Kidney (tissue), 13 donors: ENCODE measurements at regions not wholly inside any gene's neighbourhood (a gene's known extent, or its start where the extent isn't known, plus 50 kb on each side); places are given as distances from the start of the nearest gene placed in this dataset.

ENCODE experiments used
- DNase-seq, 5 donors: peaks; one replicate each; pipeline ENCODE4 v3.0.0-alpha.2; 2013 to 2020
- FAIRE-seq: peaks from 2 replicates; lab custom pipeline; 2012; peaks lifted over from hg19 to GRCh38; lab: Jason Lieb, UNC
- H3K27ac ChIP-seq, 2 donors: one replicate each; pipeline ENCODE4 v1.7.0; 2013; ENCODE audit warnings: low read depth in 2 of 2, low read length in 2 of 2, inconsistent platforms in 1 of 2
- H3K27me3 ChIP-seq: one replicate; pipeline ENCODE4 v1.7.1; 2013; ENCODE audit warnings: low read length, inconsistent platforms; ENCODE audit not compliant: control insufficient read depth, insufficient read depth
- H3K36me3 ChIP-seq, 3 donors: one replicate each; pipeline versions ENCODE4 v1.7.0 to v1.7.1; 2013; ENCODE audit warnings: low read length in 3 of 3, control low read depth in 1 of 3, inconsistent platforms in 1 of 3; ENCODE audit not compliant: insufficient read depth in 3 of 3, control insufficient read depth in 2 of 3
- H3K4me1 ChIP-seq, 3 donors: one replicate each; pipeline versions ENCODE4 v1.7.0 to v1.7.1; 2013; ENCODE audit warnings: low read length in 3 of 3, inconsistent platforms in 1 of 3, low read depth in 1 of 3; ENCODE audit not compliant: control insufficient read depth in 2 of 3, insufficient read depth in 2 of 3
- H3K4me3 ChIP-seq, 3 donors: one replicate each; pipeline versions ENCODE4 v1.7.0 to v1.8.1; 2013; ENCODE audit warnings: low read length in 3 of 3, control low read depth in 1 of 3, inconsistent platforms in 1 of 3
- H3K9ac ChIP-seq, 3 donors: one replicate each; pipeline versions ENCODE4 v1.7.0 to v1.7.1; 2013; ENCODE audit warnings: low read length in 3 of 3, control low read depth in 1 of 3, inconsistent platforms in 1 of 3
- H3K9me3 ChIP-seq, 3 donors: one replicate each; pipeline versions ENCODE4 v1.7.0 to v1.7.1; 2013; ENCODE audit warnings: low read length in 3 of 3, control low read depth in 1 of 3, inconsistent platforms in 1 of 3; ENCODE audit not compliant: control insufficient read depth in 2 of 3, insufficient read depth in 1 of 3
- CTCF ChIP-seq: IDR thresholded peaks from 3 replicates; pipeline ENCODE4 v1.5.1; 2012; ENCODE audit warnings: mild to moderate bottlenecking, moderate library complexity, borderline replicate concordance; ENCODE audit not compliant: insufficient read depth; ENCODE audit errors: extremely low read depth
- intact Hi-C: fragments of 100-400 bp; cut with DNase I; formaldehyde crosslinking; loops from one replicate; pipeline ENCODE4 v1.11.1; 2022
- donor health status: control.
- donor health status: control.
- donor health status: control.
- donor health status: control.
- donor health status: control.
- donor health status: DM: yes; HTN: yes; CAD: no.
- donor health status: Normal renal cell carcinoma (clear cell type).

DNA sequence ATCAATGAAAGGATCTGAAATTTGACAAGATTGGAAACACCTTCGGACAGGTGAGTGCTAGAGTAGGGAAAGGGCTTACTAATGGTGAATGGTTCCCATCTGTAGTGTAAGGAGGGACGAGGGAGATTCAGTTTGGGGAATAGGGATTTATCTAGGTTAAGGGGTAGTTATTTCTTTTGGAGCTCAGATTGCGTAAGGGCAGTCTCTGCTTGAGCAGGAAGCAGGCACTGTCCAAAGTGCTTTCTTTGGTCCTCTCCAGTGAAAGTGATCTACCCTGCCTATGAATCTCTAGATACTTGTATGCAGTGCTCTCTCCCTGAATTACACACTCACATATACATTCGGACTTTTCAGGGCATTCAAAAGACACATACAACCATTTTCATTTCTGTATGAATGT lies 272.9 kb upstream of the FIGN start:
- H3K9me3 ChIP-seq, result no peaks in the 10 kb centered on the region

DNA sequence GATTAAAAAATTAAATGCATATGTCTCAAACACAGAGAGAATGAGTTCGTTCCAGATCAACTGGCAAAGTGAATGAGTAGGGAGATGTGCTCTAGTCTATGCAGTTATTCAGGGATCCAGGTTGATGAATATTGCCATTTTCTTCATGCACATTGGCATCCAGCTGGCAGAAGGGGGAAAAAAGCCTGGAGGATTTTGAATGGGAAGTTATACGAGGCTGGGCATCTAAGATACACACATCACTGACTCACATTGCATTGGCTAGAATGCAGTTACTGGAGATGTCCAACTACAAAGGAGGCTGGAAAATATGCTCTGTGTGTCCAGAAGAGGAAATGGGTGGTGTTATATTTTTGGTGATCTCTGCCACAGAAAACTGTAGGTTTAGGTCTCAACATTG lies 270.9 kb upstream of the FIGN start:
- DNase-seq (no peak), FAIRE-seq (no peak)
- Histone ChIP-seq H3K36me3 (no peaks in the 10 kb centered on the region), H3K9ac (no peak overlapping the region), H3K4me3 (no peak overlapping the region), H3K27me3 (no peaks in the 10 kb centered on the region), H3K9me3 (no peaks in the 10 kb centered on the region), H3K27ac (no peak overlapping the region), H3K4me1 (no peaks in the 10 kb centered on the region)
- no peak for TF ChIP-seq CTCF
- intact Hi-C loops, result no loop called here

More for the DNA sequence above, 272.9 kb upstream of the FIGN start:
- Histone ChIP-seq H3K36me3 (no peaks in the 10 kb centered on the region), H3K27ac (no peak overlapping the region), H3K4me1 (no peaks in the 10 kb centered on the region), H3K9ac (no peak overlapping the region), H3K4me3 (no peak overlapping the region), H3K27me3 (no peaks in the 10 kb centered on the region)
- no peak for DNase-seq
- no peak for TF ChIP-seq CTCF
- no peak for FAIRE-seq
- intact Hi-C loops, result no loop called here

DNA sequence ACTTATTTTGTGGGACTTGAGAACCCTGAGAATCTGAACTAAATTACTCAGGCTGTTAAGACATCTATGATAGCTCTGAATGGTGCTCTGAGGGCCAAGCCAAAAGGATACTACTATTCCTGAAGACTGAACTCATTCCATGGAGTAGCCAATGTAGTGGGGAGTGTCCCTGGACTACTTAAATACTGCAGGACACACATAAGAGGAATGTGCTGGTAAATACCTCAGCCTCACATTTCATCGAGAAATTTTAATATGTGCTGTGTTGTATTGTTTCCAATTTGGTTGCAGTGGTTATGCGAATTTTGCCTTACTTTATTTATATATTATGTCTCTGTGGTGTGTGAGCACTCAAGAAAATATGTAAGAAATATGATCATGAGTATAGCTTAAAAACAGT lies 264.4 kb upstream of the FIGN start:
- Histone ChIP-seq H3K4me3 (no peak overlapping the region), H3K9ac (no peak overlapping the region), H3K27me3 (no peaks in the 10 kb centered on the region), H3K36me3 (no peaks in the 10 kb centered on the region), H3K27ac (no peak overlapping the region), H3K4me1 (no peaks in the 10 kb centered on the region), H3K9me3 (no peaks in the 10 kb centered on the region)
- DNase-seq, result no peak
- no peak for TF ChIP-seq CTCF
- intact Hi-C loops, result no loop called here
- no peak for FAIRE-seq

DNA sequence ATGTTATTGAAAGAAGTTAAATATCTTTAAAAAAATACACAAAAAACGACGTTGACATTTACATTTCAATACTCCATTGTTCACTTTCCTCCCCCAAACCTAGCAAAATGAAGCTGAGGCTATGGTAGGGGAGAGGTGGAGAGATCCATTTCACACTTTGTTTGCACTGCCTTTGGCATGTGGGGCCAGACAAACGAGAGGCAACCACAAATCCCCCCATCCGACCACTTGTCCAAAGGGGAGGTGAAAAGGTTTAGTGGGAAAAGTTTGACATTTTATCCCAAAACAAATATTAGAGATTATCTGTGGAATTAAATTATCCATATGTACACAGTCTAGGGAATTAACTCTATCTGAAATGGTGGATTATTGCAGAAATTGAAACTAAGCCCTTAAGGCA lies 261.7 kb upstream of the FIGN start:
- intact Hi-C loops, result no loop called here
- no peak for TF ChIP-seq CTCF
- H3K9ac ChIP-seq, result no peak overlapping the region
- H3K27ac ChIP-seq, result no peak overlapping the region
- no peaks in the 10 kb centered on the region for H3K9me3 ChIP-seq
- no peaks in the 10 kb centered on the region for H3K4me1 ChIP-seq
- FAIRE-seq (no peak), DNase-seq (no peak)
- H3K36me3 ChIP-seq, result no peaks in the 10 kb centered on the region
- no peaks in the 10 kb centered on the region for H3K27me3 ChIP-seq
- H3K4me3 ChIP-seq, result no peak overlapping the region
